Right lobe of liver (tissue), 4 donors: ENCODE measurements at regions not wholly inside any gene's neighbourhood (a gene's known extent, or its start where the extent isn't known, plus 50 kb on each side); places are given as distances from the start of the nearest gene placed in this dataset.

Experiments used
- CTCF ChIP-seq, 4 donors: fragments of 200-600 bp in 3 of 4; fragments of 450-650 bp in 1 of 4; IDR thresholded peaks; one replicate each; pipeline versions ENCODE4 v1.5.1 to v1.8.0; 2016 to 2022; ENCODE audit warnings: antibody characterized with exemption in 4 of 4, mild to moderate bottlenecking in 2 of 4
- POLR2A ChIP-seq: fragments of 450-650 bp; IDR thresholded peaks from one replicate; pipeline ENCODE4 v1.6.1; 2017; ENCODE audit warnings: antibody characterized with exemption, mild to moderate bottlenecking
- donor health status: DM: no; HTN: no; CAD: no.
- donor health status: DM: no; HTN: no; CAD: no.
- donor health status: DM: no; HTN: yes; CAD: no.

DNA sequence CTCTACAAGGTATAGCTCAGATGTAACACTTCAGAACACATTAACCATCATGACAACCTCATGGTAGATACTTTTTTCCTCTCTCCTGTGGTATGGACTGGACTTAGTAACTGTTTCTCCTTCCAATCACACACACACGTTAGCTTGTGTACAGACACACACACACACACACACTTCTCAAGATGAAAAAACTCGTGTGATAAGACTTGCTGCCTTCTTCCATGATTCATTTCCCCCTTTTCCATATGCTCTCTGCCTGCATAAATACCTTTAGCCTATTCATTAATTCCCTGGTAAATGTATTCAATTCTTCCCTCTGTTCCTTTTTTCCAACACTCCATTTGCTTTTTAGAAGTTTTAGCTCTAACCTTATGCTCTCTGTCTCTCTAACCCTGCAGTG is 118.9 kb upstream of the TANK start:
- TF ChIP-seq CTCF (IDR thresholded peaks at IDR 0.05) (no peak), POLR2A (no peak)
